Stomach (tissue), 4 donors: ENCODE measurements at regions not wholly inside any gene's neighbourhood (a gene's known extent, or its start where the extent isn't known, plus 50 kb on each side); places are given as distances from the start of the nearest gene placed in this dataset.

Source experiments
- POLR2A ChIP-seq, 4 donors: fragments of 450-650 bp; IDR thresholded peaks; one replicate each; pipeline ENCODE4 v1.6.1; 2016; ENCODE audit warnings: antibody characterized with exemption in 4 of 4, control low read depth in 2 of 4, mild to moderate bottlenecking in 1 of 4, moderate library complexity in 1 of 4
- POLR2AphosphoS5 ChIP-seq, 3 donors: sonication (generic); formaldehyde crosslinking; IDR thresholded peaks; one replicate each; pipeline ENCODE4 v1.6.1; 2016; ENCODE audit warnings: antibody characterized with exemption in 3 of 3
- TF ChIP-seq, protein P1 (sequence below), 7 experiments: fragments of 450-650 bp in 4 of 7; fragments of 200-600 bp in 3 of 7; sonication (generic) in 3 of 7; IDR thresholded peaks; one replicate each; pipeline ENCODE4 v1.5.1; 2016 to 2019; ENCODE audit warnings: antibody characterized with exemption in 7 of 7, control low read depth in 2 of 7, mild to moderate bottlenecking in 1 of 7

DNA sequence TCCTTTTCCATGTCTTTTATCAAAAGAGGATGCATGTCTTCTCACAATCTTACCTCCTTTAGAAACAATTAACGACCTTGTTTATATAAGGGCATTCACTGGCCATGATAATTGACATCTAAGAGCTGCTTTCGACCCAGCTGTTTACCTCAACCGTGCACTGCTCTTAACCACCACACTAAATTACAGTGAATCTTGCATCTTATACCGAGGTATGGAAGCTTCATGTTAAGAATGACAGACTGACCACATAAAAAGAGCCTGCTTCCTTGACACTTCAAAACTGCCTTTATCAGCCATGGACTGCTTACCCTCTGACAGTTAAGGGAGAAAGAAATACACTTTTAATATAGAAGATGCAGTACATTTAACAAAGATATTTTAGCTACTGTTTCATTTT lies 301.7 kb upstream of the LYPLAL1 start:
- TF ChIP-seq POLR2A (IDR thresholded peaks at IDR 0.05): no peak
- TF ChIP-seq, protein P1, sequence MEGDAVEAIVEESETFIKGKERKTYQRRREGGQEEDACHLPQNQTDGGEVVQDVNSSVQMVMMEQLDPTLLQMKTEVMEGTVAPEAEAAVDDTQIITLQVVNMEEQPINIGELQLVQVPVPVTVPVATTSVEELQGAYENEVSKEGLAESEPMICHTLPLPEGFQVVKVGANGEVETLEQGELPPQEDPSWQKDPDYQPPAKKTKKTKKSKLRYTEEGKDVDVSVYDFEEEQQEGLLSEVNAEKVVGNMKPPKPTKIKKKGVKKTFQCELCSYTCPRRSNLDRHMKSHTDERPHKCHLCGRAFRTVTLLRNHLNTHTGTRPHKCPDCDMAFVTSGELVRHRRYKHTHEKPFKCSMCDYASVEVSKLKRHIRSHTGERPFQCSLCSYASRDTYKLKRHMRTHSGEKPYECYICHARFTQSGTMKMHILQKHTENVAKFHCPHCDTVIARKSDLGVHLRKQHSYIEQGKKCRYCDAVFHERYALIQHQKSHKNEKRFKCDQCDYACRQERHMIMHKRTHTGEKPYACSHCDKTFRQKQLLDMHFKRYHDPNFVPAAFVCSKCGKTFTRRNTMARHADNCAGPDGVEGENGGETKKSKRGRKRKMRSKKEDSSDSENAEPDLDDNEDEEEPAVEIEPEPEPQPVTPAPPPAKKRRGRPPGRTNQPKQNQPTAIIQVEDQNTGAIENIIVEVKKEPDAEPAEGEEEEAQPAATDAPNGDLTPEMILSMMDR (IDR thresholded peaks at IDR 0.05): no peak
- TF ChIP-seq POLR2AphosphoS5 (IDR thresholded peaks at IDR 0.05): no peak
